ENCODE measurements at regions not wholly inside any gene's neighbourhood (a gene's known extent, or its start where the extent isn't known, plus 50 kb on each side); places are given as distances from the start of the nearest gene placed in this dataset.
"Not testable (repeated sequence)": the region's sequence is repeated elsewhere in the genome, so short reads cannot be mapped to it uniquely, and the experiment has no call there.

- no peak overlapping the region for H3K4me3 ChIP-seq (ENCODE audit: low read depth, low read length)
- no peak for DNase-seq (ENCODE audit: low read depth)
- TF ChIP-seq CTCF (IDR thresholded peaks at IDR 0.05; ENCODE audit: insufficient read depth, low read length, severe bottlenecking), result no peak
- no peaks in the 10 kb centered on the region for H3K36me3 ChIP-seq (ENCODE audit: control insufficient read depth, insufficient read depth, low read length)
- H3K27me3 ChIP-seq (ENCODE audit: control insufficient read depth, insufficient read depth, low read length), result no peaks in the 10 kb centered on the region
- FAIRE-seq, result no peak
Observed at GRCh38 chr13:47892374-47892773, 108.7 kb downstream of the SUCLA2 start.

GRCh38 chr13:47890146-47890814, 110.8 kb downstream of the SUCLA2 start:
- Histone ChIP-seq H3K36me3 (ENCODE audit: control insufficient read depth, insufficient read depth, low read length) (no peaks in the 10 kb centered on the region), H3K4me3 (ENCODE audit: low read depth, low read length) (no peak overlapping the region), H3K27me3 (ENCODE audit: control insufficient read depth, insufficient read depth, low read length) (no peaks in the 10 kb centered on the region)
- DNase-seq (ENCODE audit: low read depth) (no peak), FAIRE-seq (no peak)
- no peak for TF ChIP-seq CTCF (IDR thresholded peaks at IDR 0.05; ENCODE audit: insufficient read depth, low read length, severe bottlenecking)

GRCh38 chr13:47886314-47886713, 114.8 kb downstream of the SUCLA2 start:
- no peak for DNase-seq (ENCODE audit: low read depth)
- Histone ChIP-seq H3K36me3 (ENCODE audit: control insufficient read depth, insufficient read depth, low read length) (no peaks in the 10 kb centered on the region), H3K27me3 (ENCODE audit: control insufficient read depth, insufficient read depth, low read length) (no peaks in the 10 kb centered on the region), H3K4me3 (ENCODE audit: low read depth, low read length) (no peak overlapping the region)
- no peak for TF ChIP-seq CTCF (IDR thresholded peaks at IDR 0.05; ENCODE audit: insufficient read depth, low read length, severe bottlenecking)
- FAIRE-seq, result no peak

GRCh38 chr13:47875201-47875600, 125.9 kb downstream of the SUCLA2 start:
- Histone ChIP-seq H3K4me3 (ENCODE audit: low read depth, low read length) (no peak overlapping the region), H3K27me3 (ENCODE audit: control insufficient read depth, insufficient read depth, low read length) (no peaks in the 10 kb centered on the region), H3K36me3 (ENCODE audit: control insufficient read depth, insufficient read depth, low read length) (no peaks in the 10 kb centered on the region)
- DNase-seq (ENCODE audit: low read depth) (no peak), FAIRE-seq (no peak)
- no peak for TF ChIP-seq CTCF (IDR thresholded peaks at IDR 0.05; ENCODE audit: insufficient read depth, low read length, severe bottlenecking)

- H3K4me3 ChIP-seq (ENCODE audit: low read depth, low read length); H3K27me3 ChIP-seq (ENCODE audit: control insufficient read depth, insufficient read depth, low read length); FAIRE-seq; DNase-seq (ENCODE audit: low read depth); H3K36me3 ChIP-seq (ENCODE audit: control insufficient read depth, insufficient read depth, low read length): not testable (repeated sequence)
Observed at GRCh38 chr13:47873987-47874386, 127.1 kb downstream of the SUCLA2 start.

GRCh38 chr13:47873319-47873718, 127.8 kb downstream of the SUCLA2 start:
- H3K36me3 ChIP-seq (ENCODE audit: control insufficient read depth, insufficient read depth, low read length); H3K27me3 ChIP-seq (ENCODE audit: control insufficient read depth, insufficient read depth, low read length); DNase-seq (ENCODE audit: low read depth); FAIRE-seq; H3K4me3 ChIP-seq (ENCODE audit: low read depth, low read length): not testable (repeated sequence)

GRCh38 chr13:47869776-47870175, 131.3 kb downstream of the SUCLA2 start:
- TF ChIP-seq CTCF (IDR thresholded peaks at IDR 0.05; ENCODE audit: insufficient read depth, low read length, severe bottlenecking), result no peak
- peak; percentile 30 for DNase-seq (ENCODE audit: low read depth)
- no peak for FAIRE-seq

More at GRCh38 chr13:47869776-47870175, 131.3 kb downstream of the SUCLA2 start:
- no peaks in the 10 kb centered on the region for H3K27me3 ChIP-seq (ENCODE audit: control insufficient read depth, insufficient read depth, low read length)
- H3K36me3 ChIP-seq (ENCODE audit: control insufficient read depth, insufficient read depth, low read length), result no peaks in the 10 kb centered on the region
- no peak overlapping the region for H3K4me3 ChIP-seq (ENCODE audit: low read depth, low read length)
